ENCODE measurements at regions not wholly inside any gene's neighbourhood (a gene's known extent, or its start where the extent isn't known, plus 50 kb on each side); places are given as distances from the start of the nearest gene placed in this dataset.

- DNase-seq: no peak
- intact Hi-C loops (cut with DNase I): no loop called here
Measured at GRCh38 chr5:109917154-109917546, 227.4 kb downstream of the MAN2A1 start.

- DNase-seq: no peak
- intact Hi-C loops (cut with DNase I): no loop called here
Measured at GRCh38 chr5:109917966-109918365, 228.2 kb downstream of the MAN2A1 start.

DNA sequence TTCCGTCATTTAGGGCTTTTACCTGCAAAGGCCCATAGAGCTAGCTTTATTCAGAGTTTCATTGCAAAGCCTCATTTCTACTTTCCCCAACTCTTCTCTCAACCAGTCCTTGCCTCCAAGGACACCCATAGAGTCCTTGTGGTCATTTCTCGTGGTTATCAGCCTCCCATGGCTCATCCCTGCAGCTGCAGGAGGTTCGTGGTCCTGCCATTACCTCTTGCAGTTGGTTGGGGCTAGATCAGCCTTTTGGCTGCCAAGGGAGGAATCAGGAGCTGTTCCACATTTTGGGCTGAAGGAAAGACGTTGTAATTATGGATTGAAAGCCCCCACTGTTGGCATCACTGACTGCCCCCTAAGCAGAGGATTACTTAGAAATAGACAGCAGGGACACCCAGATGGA lies 231.0 kb downstream of the MAN2A1 start:
- no peak for DNase-seq
- intact Hi-C loops (cut with DNase I): no loop called here

- no peak for DNase-seq
- intact Hi-C loops (cut with DNase I): no loop called here
Measured at GRCh38 chr5:109921735-109922380, 232.1 kb downstream of the MAN2A1 start.

DNA sequence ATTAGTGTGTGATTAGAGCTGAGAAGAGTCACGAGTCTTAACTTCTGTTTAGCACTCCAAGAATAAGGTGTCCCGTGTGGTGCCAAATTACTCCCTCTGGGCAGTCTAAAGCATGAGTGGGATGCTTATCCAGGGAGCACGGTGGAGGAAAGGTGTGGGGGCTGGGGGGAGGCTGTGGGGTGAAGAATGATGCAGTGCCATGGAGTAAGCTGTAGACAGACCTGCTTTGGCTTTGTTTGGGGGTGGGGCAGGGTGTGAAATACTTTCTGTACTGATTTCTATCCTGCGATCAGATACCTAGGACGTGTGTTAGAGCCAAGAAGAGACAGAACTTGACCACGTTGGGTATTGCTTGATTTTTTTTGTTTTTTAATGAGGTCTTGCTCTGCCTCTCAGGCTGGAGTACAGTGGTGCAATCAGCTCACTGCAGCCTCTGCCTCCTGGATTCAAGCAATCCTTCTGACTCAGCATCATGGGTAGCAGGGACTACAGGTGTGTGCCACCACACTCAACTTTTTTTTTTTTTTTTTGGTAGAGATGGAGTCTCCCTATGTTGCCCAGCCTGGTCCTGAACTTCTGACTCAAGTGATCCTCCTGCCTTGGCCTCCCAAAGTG lies 232.8 kb downstream of the MAN2A1 start:
- intact Hi-C loops (cut with DNase I): no loop called here
- no peak for DNase-seq

DNA sequence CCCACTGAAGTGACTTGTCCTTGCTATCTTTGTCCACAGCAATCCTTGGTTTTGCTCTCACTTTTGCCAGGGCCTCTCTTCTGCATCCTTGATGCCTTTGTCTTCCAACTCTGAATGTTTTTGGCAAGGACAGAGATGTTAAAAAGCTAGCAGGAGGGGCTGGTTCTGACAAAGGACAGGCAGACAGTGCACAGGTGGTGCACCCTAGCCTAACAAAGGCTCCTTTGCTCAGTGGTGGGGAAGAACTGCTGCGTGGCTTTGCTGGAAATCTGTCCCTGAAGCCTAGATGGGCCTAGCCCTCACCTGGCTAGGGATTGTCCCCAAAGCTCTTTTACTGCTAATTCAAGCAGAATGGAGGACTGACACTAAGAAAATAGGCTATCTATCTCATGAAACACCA lies 233.5 kb downstream of the MAN2A1 start:
- DNase-seq: no peak
- intact Hi-C loops (cut with DNase I): no loop called here

DNA sequence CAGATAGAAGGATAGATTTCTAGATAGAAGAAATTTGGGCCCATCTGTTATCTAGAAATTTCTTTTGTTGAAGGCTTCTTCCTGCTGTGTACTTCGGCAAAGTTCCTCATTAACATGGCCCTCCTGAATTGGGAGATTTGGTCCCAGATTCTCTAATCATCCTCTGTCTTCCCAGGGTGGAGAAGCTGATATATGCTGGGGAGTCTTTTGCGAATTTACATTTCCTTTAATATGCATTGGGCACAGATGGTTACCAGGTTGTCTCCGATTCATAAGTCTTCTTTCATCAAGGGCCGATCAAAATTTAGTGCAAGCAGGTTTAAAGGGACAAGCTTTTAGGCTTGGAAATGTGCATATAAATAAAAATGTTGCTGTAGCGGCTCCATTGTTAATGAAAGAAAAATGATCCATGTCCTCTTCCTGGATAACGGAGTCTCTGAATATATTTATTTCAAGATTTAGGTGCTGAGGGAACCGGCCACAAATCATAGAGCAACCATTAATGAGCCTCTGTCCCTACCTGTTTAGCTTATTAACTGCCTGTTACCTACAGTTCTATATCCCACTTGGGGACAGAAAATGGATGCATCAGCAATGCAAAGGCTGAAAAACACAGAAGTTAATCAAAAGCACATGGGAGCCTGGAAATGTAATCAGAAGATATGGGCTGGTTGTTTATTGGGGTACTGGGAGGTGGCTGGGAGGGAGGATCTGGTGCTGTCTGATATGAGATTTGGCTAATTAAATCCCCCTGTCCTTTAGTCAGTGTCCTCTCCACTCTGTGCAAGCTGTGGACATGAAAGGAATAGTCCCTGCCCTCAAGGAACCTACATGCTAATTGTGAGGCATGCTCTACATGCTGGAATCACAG lies 234.7 kb downstream of the MAN2A1 start:
- intact Hi-C loops (cut with DNase I): no loop called here

DNA sequence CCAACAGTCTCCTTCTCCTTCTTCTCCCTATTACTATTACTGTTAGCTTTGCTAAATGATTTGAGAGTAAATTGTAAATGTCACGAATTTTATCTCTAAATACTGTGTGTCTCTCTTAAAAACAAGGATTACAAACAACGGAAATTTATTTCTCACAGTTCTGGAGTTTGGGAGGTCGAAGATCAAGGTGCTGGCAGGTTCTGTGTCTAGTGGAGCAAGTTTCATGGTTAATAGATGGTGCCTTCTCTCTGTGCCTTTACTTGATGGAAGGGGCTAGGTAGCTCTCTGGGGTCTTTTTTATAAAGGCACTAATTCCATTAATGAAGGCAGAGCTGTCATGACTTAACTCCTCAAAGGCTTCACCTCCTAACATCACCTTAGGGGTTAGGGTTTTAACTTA lies 237.9 kb downstream of the MAN2A1 start:
- intact Hi-C loops (cut with DNase I): no loop called here
- no peak for DNase-seq

More for the DNA sequence above, 234.7 kb downstream of the MAN2A1 start:
- no peak for DNase-seq

DNA sequence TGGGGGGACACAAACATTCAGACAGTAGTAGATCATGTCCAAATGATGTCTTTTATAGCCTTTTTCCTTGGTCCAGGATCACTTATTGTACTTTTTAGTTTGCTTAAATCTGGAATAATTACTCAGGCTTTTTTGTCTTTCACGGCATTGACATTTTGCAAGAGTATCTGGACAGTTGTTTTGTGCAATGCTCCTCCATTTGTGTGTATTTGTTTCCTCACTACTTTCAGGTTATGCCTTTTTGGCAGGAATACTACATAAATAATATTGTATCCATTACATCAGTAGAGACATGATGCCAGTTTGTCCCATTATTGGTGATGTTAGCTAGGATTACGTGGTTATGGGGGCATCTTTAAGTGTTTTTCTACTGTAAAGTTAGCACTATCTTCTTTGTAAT lies 238.3 kb downstream of the MAN2A1 start:
- intact Hi-C loops (cut with DNase I): no loop called here
- no peak for DNase-seq

DNA sequence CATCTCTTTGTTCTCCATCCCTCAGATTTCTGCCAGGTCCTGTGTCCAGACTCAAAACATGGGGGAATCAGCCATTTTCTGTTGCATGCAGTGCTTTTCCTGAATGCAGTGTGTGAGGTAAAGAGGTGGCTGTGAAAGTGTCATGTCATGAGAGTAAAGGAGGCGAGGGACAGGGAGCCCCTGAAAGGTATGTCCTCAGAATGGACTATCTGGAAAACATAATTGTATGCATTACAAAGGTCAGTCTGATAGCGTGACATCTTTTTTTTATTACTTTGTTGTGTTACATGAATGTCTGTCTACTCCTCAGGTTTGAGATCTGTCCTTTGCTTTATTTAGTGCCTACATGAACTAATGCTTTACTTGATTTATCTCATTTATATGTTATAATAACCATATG lies 239.1 kb downstream of the MAN2A1 start:
- no peak for DNase-seq
- intact Hi-C loops (cut with DNase I): no loop called here

- intact Hi-C loops (cut with DNase I): no loop called here
- no peak for DNase-seq
Measured at GRCh38 chr5:109929376-109929775, 239.6 kb downstream of the MAN2A1 start.

DNA sequence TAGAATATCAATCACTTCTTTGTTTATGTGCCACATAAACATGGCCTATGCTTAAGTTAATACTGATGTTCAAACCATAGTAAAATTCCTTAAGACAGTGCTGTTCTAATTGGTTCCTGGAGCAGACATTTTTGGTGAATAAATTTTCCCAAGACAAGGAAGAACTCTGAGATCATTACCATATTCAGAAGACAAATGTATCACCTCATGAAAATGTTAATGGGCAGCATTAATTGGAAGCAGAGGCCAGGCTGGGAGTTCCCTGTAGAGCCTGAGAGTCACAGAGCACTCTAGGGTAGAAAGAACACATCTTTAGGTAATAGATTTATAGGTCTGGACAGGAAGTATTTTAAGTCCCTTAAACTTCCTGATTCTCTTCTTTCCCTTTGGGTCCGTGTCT lies 240.2 kb downstream of the MAN2A1 start:
- intact Hi-C loops (cut with DNase I): no loop called here
- DNase-seq: no peak

- intact Hi-C loops (cut with DNase I): no loop called here
- DNase-seq: no peak
Measured at GRCh38 chr5:109931049-109931780, 241.5 kb downstream of the MAN2A1 start.

DNA sequence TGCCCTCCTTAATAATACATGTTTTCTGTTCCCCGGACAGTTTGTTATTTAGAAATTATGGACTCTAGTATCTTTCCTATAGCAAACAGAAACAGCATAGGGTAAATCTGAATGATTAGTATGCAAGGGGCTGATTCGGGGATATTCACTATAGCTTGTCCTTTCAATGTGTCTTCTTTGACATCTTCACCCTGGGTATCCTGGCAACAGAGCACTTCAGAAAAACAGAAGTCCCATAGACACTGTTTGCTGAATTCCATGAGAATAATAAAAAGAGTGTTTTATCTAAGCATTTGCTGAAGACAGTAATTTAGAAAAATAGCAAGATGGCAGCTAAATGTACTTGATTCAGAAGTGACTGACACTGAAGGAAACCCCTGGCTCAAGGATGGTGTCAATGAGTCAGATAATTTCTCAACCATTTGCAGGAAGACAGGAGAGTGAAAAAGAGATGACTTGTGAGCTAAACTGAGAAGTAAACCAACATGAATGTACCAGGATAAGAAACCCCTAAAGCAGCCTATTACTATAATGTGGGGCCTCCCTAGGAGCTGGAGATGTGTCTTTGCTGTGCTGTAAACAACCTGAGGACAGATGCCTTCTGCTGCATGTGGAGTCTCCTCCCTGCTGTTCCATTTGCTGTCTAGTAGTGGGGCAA lies 246.2 kb downstream of the MAN2A1 start:
- DNase-seq: no peak
- intact Hi-C loops (cut with DNase I): no loop called here

DNA sequence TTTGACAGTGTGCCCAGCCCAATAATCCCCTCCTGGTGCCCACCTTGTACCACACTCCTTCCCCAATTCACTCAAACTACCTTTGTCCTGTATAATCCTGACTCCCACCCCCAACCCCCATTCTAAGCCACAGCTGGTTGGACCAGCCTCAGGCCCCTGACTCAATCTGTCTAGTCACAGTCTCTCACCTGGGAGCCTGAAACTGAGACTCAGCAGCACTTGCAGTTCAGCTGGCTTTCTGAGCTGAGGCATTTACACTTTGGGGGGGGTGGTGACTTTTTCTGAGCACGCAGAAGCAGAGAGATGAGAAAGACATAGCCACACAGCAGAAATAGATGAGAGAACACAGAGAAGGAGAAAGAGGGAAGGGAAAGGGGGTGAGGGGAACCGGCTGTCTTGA lies 247.3 kb downstream of the MAN2A1 start:
- intact Hi-C loops (cut with DNase I): no loop called here

GRCh38 chr5:109937951-109938350 lies 248.2 kb downstream of the MAN2A1 start:
- intact Hi-C loops (cut with DNase I): no loop called here
- no peak for DNase-seq

More for the DNA sequence above, 247.3 kb downstream of the MAN2A1 start:
- no peak for DNase-seq

DNA sequence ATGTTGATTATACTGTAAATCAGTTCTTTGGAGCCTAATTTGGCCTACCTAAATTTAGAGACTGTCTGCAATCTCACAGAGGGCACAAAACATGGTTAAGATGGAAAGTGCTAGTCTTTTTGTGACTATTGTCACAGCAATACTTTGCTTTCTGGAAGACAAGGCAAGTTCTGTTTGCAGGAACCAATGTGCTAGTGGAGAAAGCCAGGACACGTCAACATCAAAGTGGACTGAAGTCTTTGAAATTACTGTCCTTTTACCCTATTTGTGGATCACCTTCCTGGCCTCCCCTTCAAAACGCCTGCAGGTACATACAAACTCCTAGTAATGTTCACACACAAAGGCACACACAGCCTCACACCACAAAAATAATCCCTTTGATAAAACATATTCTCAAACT lies 248.7 kb downstream of the MAN2A1 start:
- intact Hi-C loops (cut with DNase I): no loop called here

GRCh38 chr5:109939116-109939682 lies 249.5 kb downstream of the MAN2A1 start:
- intact Hi-C loops (cut with DNase I): no loop called here
- no peak for DNase-seq

More for the DNA sequence above, 248.7 kb downstream of the MAN2A1 start:
- no peak for DNase-seq

- intact Hi-C loops (cut with DNase I): no loop called here
Measured at GRCh38 chr5:109942646-109943045, 252.9 kb downstream of the MAN2A1 start.

More at GRCh38 chr5:109942646-109943045, 252.9 kb downstream of the MAN2A1 start:
- no peak for DNase-seq

Measured in head of caudate nucleus (tissue), 42 donors.